HEK293 (cell line): ENCODE measurements at regions not wholly inside any gene's neighbourhood (a gene's known extent, or its start where the extent isn't known, plus 50 kb on each side); places are given as distances from the start of the nearest gene placed in this dataset.

Experiments used
- KLF9 ChIP-seq: fragments of 450-650 bp; formaldehyde crosslinking; IDR thresholded peaks from 2 replicates; pipeline ENCODE4 v1.5.1; 2016; ENCODE audit warnings: missing biosample characterization, missing genetic modification characterization, low read depth
- PRDM1 ChIP-seq: fragments of 450-650 bp; formaldehyde crosslinking; IDR thresholded peaks from 2 replicates; pipeline ENCODE4; 2016; ENCODE audit warnings: missing biosample characterization, missing genetic modification characterization
- SCRT1 ChIP-seq: fragments of 450-650 bp; formaldehyde crosslinking; IDR thresholded peaks from 2 replicates; pipeline ENCODE4 v1.5.1; 2016; ENCODE audit warnings: missing biosample characterization, missing genetic modification characterization, borderline replicate concordance
- SP3 ChIP-seq: fragments of 450-650 bp; formaldehyde crosslinking; IDR thresholded peaks from 2 replicates; pipeline ENCODE4 v1.5.1; 2016; ENCODE audit warnings: missing biosample characterization, missing genetic modification characterization
- TRIM28 ChIP-seq: IDR thresholded peaks from 2 replicates; pipeline ENCODE4 v1.6.1; 2011; ENCODE audit warnings: low read length, control low read depth, borderline replicate concordance
- ZBTB44 ChIP-seq: fragments of 450-650 bp; IDR thresholded peaks from 2 replicates; pipeline ENCODE4 v1.5.1; 2018; ENCODE audit warnings: missing biosample characterization, mild to moderate bottlenecking, missing genetic modification characterization
- ZNF214 ChIP-seq: fragments of 450-650 bp; formaldehyde crosslinking; IDR thresholded peaks from 2 replicates; pipeline ENCODE4 v1.5.1; 2017; ENCODE audit warnings: missing biosample characterization, mild to moderate bottlenecking, missing genetic modification characterization, borderline replicate concordance
- ZNF239 ChIP-seq: fragments of 450-650 bp; formaldehyde crosslinking; IDR thresholded peaks from 2 replicates; pipeline ENCODE4 v1.5.1; 2016; ENCODE audit warnings: missing biosample characterization, missing genetic modification characterization
- ZNF366 ChIP-seq: fragments of 450-650 bp; formaldehyde crosslinking; conservative IDR thresholded peaks from 2 replicates; pipeline ENCODE4 v1.5.1; 2016; ENCODE audit warnings: missing biosample characterization, missing genetic modification characterization
- ZNF473 ChIP-seq: fragments of 450-650 bp; formaldehyde crosslinking; IDR thresholded peaks from 2 replicates; pipeline ENCODE4 v1.5.1; 2017; ENCODE audit warnings: missing biosample characterization, missing genetic modification characterization
- ZNF488 ChIP-seq: fragments of 450-650 bp; formaldehyde crosslinking; IDR thresholded peaks from 2 replicates; pipeline ENCODE4 v1.5.1; 2016; ENCODE audit warnings: missing biosample characterization, missing genetic modification characterization
- ZNF514 ChIP-seq: fragments of 450-650 bp; formaldehyde crosslinking; IDR thresholded peaks from 2 replicates; pipeline ENCODE4 v1.5.1; 2016; ENCODE audit warnings: missing biosample characterization, missing genetic modification characterization
- ZNF548 ChIP-seq: fragments of 450-650 bp; formaldehyde crosslinking; IDR thresholded peaks from 2 replicates; pipeline ENCODE4 v1.5.1; 2016; ENCODE audit warnings: missing biosample characterization, missing genetic modification characterization
- ZNF561 ChIP-seq: fragments of 450-650 bp; IDR thresholded peaks from 2 replicates; pipeline ENCODE4 v1.5.1; 2018; ENCODE audit warnings: missing biosample characterization, missing genetic modification characterization, borderline replicate concordance
- ZNF585B ChIP-seq: fragments of 450-650 bp; formaldehyde crosslinking; IDR thresholded peaks from 2 replicates; pipeline ENCODE4 v1.5.1; 2016; ENCODE audit warnings: missing biosample characterization, missing genetic modification characterization
- ZNF624 ChIP-seq: fragments of 450-650 bp; formaldehyde crosslinking; IDR thresholded peaks from 2 replicates; pipeline ENCODE4 v1.5.1; 2017; ENCODE audit warnings: missing biosample characterization, missing genetic modification characterization
- ZNF768 ChIP-seq: fragments of 450-650 bp; formaldehyde crosslinking; IDR thresholded peaks from 2 replicates; pipeline ENCODE4 v1.5.1; 2018; ENCODE audit warnings: missing biosample characterization, mild to moderate bottlenecking, missing genetic modification characterization
- ZXDB ChIP-seq: fragments of 450-650 bp; formaldehyde crosslinking; IDR thresholded peaks from 2 replicates; pipeline ENCODE4 v1.5.1; 2016; ENCODE audit warnings: missing biosample characterization, missing genetic modification characterization
- TF ChIP-seq, protein P1 (sequence below): fragments of 450-650 bp; formaldehyde crosslinking; IDR thresholded peaks from 2 replicates; pipeline ENCODE4 v1.5.1; 2017; ENCODE audit warnings: missing biosample characterization, missing genetic modification characterization
- TF ChIP-seq, protein P2 (sequence below): fragments of 450-650 bp; formaldehyde crosslinking; IDR thresholded peaks from 2 replicates; pipeline ENCODE4 v1.5.1; 2016; ENCODE audit warnings: missing biosample characterization, missing genetic modification characterization, borderline replicate concordance

- TF ChIP-seq, protein P1, sequence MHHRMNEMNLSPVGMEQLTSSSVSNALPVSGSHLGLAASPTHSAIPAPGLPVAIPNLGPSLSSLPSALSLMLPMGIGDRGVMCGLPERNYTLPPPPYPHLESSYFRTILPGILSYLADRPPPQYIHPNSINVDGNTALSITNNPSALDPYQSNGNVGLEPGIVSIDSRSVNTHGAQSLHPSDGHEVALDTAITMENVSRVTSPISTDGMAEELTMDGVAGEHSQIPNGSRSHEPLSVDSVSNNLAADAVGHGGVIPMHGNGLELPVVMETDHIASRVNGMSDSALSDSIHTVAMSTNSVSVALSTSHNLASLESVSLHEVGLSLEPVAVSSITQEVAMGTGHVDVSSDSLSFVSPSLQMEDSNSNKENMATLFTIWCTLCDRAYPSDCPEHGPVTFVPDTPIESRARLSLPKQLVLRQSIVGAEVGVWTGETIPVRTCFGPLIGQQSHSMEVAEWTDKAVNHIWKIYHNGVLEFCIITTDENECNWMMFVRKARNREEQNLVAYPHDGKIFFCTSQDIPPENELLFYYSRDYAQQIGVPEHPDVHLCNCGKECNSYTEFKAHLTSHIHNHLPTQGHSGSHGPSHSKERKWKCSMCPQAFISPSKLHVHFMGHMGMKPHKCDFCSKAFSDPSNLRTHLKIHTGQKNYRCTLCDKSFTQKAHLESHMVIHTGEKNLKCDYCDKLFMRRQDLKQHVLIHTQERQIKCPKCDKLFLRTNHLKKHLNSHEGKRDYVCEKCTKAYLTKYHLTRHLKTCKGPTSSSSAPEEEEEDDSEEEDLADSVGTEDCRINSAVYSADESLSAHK (tag by site-specific recombination) = no peak
- TF ChIP-seq ZNF488 = no peak
- no peak for TF ChIP-seq ZNF239 (tag by site-specific recombination)
- TF ChIP-seq ZNF214 = no peak
- TF ChIP-seq, protein P2, sequence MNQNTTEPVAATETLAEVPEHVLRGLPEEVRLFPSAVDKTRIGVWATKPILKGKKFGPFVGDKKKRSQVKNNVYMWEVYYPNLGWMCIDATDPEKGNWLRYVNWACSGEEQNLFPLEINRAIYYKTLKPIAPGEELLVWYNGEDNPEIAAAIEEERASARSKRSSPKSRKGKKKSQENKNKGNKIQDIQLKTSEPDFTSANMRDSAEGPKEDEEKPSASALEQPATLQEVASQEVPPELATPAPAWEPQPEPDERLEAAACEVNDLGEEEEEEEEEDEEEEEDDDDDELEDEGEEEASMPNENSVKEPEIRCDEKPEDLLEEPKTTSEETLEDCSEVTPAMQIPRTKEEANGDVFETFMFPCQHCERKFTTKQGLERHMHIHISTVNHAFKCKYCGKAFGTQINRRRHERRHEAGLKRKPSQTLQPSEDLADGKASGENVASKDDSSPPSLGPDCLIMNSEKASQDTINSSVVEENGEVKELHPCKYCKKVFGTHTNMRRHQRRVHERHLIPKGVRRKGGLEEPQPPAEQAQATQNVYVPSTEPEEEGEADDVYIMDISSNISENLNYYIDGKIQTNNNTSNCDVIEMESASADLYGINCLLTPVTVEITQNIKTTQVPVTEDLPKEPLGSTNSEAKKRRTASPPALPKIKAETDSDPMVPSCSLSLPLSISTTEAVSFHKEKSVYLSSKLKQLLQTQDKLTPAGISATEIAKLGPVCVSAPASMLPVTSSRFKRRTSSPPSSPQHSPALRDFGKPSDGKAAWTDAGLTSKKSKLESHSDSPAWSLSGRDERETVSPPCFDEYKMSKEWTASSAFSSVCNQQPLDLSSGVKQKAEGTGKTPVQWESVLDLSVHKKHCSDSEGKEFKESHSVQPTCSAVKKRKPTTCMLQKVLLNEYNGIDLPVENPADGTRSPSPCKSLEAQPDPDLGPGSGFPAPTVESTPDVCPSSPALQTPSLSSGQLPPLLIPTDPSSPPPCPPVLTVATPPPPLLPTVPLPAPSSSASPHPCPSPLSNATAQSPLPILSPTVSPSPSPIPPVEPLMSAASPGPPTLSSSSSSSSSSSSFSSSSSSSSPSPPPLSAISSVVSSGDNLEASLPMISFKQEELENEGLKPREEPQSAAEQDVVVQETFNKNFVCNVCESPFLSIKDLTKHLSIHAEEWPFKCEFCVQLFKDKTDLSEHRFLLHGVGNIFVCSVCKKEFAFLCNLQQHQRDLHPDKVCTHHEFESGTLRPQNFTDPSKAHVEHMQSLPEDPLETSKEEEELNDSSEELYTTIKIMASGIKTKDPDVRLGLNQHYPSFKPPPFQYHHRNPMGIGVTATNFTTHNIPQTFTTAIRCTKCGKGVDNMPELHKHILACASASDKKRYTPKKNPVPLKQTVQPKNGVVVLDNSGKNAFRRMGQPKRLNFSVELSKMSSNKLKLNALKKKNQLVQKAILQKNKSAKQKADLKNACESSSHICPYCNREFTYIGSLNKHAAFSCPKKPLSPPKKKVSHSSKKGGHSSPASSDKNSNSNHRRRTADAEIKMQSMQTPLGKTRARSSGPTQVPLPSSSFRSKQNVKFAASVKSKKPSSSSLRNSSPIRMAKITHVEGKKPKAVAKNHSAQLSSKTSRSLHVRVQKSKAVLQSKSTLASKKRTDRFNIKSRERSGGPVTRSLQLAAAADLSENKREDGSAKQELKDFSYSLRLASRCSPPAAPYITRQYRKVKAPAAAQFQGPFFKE = no peak
- TF ChIP-seq ZNF366 = no peak
- TF ChIP-seq ZNF548 = no peak
- TF ChIP-seq TRIM28 = peak; percentile 65; the same call in 1 of the 2 replicates
- no peak for TF ChIP-seq SP3 (tag by site-specific recombination)
- TF ChIP-seq PRDM1 (tag by site-specific recombination) = peak; percentile 75
- TF ChIP-seq ZXDB (tag by site-specific recombination) = no peak
- no peak for TF ChIP-seq KLF9 (tag by site-specific recombination)
- no peak for TF ChIP-seq ZNF514 (tag by site-specific recombination)
- no peak for TF ChIP-seq ZNF561
- no peak for TF ChIP-seq ZNF473 (tag by site-specific recombination)
- no peak for TF ChIP-seq SCRT1 (tag by site-specific recombination)
- TF ChIP-seq ZBTB44 (tag by site-specific recombination) = no peak
- TF ChIP-seq ZNF768 (tag by site-specific recombination) = no peak
- no peak for TF ChIP-seq ZNF585B
- TF ChIP-seq ZNF624 (tag by site-specific recombination) = no peak
These were observed 100.6 kb upstream of the PABPC3 start (continued) for GRCh38 chr13:24995225-24995804.
